ENCODE measurements at regions not wholly inside any gene's neighbourhood (a gene's known extent, or its start where the extent isn't known, plus 50 kb on each side); places are given as distances from the start of the nearest gene placed in this dataset.

- TF ChIP-seq, protein P1, sequence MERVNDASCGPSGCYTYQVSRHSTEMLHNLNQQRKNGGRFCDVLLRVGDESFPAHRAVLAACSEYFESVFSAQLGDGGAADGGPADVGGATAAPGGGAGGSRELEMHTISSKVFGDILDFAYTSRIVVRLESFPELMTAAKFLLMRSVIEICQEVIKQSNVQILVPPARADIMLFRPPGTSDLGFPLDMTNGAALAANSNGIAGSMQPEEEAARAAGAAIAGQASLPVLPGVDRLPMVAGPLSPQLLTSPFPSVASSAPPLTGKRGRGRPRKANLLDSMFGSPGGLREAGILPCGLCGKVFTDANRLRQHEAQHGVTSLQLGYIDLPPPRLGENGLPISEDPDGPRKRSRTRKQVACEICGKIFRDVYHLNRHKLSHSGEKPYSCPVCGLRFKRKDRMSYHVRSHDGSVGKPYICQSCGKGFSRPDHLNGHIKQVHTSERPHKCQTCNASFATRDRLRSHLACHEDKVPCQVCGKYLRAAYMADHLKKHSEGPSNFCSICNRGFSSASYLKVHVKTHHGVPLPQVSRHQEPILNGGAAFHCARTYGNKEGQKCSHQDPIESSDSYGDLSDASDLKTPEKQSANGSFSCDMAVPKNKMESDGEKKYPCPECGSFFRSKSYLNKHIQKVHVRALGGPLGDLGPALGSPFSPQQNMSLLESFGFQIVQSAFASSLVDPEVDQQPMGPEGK (tag by site-specific recombination; IDR thresholded peaks at IDR 0.05) = no peak
- TF ChIP-seq ZNF76 (tag by site-specific recombination; IDR thresholded peaks at IDR 0.05; ENCODE audit: borderline replicate concordance, low read depth) (no peak), ZNF785 (tag by site-specific recombination; IDR thresholded peaks at IDR 0.05) (no peak), ZNF530 (tag by site-specific recombination; IDR thresholded peaks at IDR 0.05; ENCODE audit: low read depth) (no peak), ZNF292 (tag by site-specific recombination; IDR thresholded peaks at IDR 0.05; ENCODE audit: borderline replicate concordance, low read depth) (no peak)
These were observed 1564.4 kb downstream of the EFNA5 start for GRCh38 chr5:106106384-106106783.

Measured in HEK293 (cell line).